Endothelial cell of umbilical vein (primary cell): ENCODE measurements at regions not wholly inside any gene's neighbourhood (a gene's known extent, or its start where the extent isn't known, plus 50 kb on each side); places are given as distances from the start of the nearest gene placed in this dataset.

ENCODE experiments used
- CTCF ChIP-seq, 2 donors: IDR thresholded peaks; 1 replicate in 1 of 2; 2 replicates in 1 of 2; pipeline ENCODE4 v1.5.1; 2011; ENCODE audit warnings: low read length in 2 of 2, mild to moderate bottlenecking in 2 of 2, moderate library complexity in 2 of 2, control low read depth in 1 of 2, inconsistent platforms in 1 of 2, low read depth in 1 of 2; ENCODE audit not compliant: insufficient read depth in 1 of 2; ENCODE audit errors: extremely low read depth in 1 of 2
- EZH2 ChIP-seq: IDR thresholded peaks from 2 replicates; pipeline ENCODE4 v1.6.1; 2012; ENCODE audit warnings: borderline replicate concordance, low read depth, mild to moderate bottlenecking, moderate library complexity, low read length, inconsistent platforms; ENCODE audit not compliant: severe bottlenecking
- FOS ChIP-seq: IDR thresholded peaks from 2 replicates; pipeline ENCODE4 v1.6.1; 2011; ENCODE audit warnings: mild to moderate bottlenecking, low read length, moderate library complexity, borderline replicate concordance; ENCODE audit not compliant: insufficient read depth
- JUN ChIP-seq: IDR thresholded peaks from 2 replicates; pipeline ENCODE4 v1.6.1; 2011; ENCODE audit warnings: borderline replicate concordance, low read depth; ENCODE audit not compliant: insufficient read length, insufficient read depth
- MAX ChIP-seq: IDR thresholded peaks from 2 replicates; pipeline ENCODE4 v1.6.1; 2011; ENCODE audit not compliant: insufficient read depth, insufficient read length
- MYC ChIP-seq: IDR thresholded peaks from one replicate; pipeline ENCODE4 v1.6.1; 2011; ENCODE audit warnings: mild to moderate bottlenecking, low read depth, low read length
- POLR2A ChIP-seq: IDR thresholded peaks from 2 replicates; pipeline ENCODE4 v1.6.1; 2012; ENCODE audit warnings: low read depth, mild to moderate bottlenecking, control low read depth, low read length
- POLR2AphosphoS5 ChIP-seq: IDR thresholded peaks from 2 replicates; pipeline ENCODE4 v1.6.1; 2012; ENCODE audit warnings: low read depth, mild to moderate bottlenecking, control low read depth, low read length, moderate library complexity; ENCODE audit not compliant: insufficient read depth

- TF ChIP-seq MYC (no peak), FOS (no peak), CTCF (IDR thresholded peaks at IDR 0.05; ENCODE audit: extremely low read depth in 1 of 2, insufficient read depth in 1 of 2, low read depth in 1 of 2, low read length in 2 of 2) (no peak), EZH2 (no peak), MAX (no peak), POLR2AphosphoS5 (no peak), POLR2A (no peak), JUN (no peak)
Observed at GRCh38 chr7:7002418-7003062, 176.5 kb upstream of the CCZ1B start.
